MM.1S (cell line): ENCODE measurements at regions not wholly inside any gene's neighbourhood (a gene's known extent, or its start where the extent isn't known, plus 50 kb on each side); places are given as distances from the start of the nearest gene placed in this dataset.

Experiments used
- DNase-seq: peaks from one replicate; pipeline ENCODE4 v3.0.0-alpha.2; 2015
- H2AFZ ChIP-seq: fragments of 300-600 bp; sonication (generic); 2 replicates; pipeline ENCODE4 v1.6.0; 2016; ENCODE audit warnings: antibody characterized with exemption, low read length
- H3F3A ChIP-seq: fragments of 300-600 bp; sonication (generic); 2 replicates; pipeline ENCODE4 v1.6.1; 2016; ENCODE audit warnings: mild to moderate bottlenecking, antibody characterized with exemption, low read length, moderate library complexity, mixed read lengths; ENCODE audit not compliant: insufficient read depth
- H3K27ac ChIP-seq: fragments of 300-600 bp; sonication (generic); 2 replicates; pipeline ENCODE4 v1.5.1; 2016; ENCODE audit warnings: mild to moderate bottlenecking, low read length
- H3K27me3 ChIP-seq: fragments of 300-600 bp; sonication (generic); replicated peaks from 2 replicates; pipeline ENCODE4 v1.6.0; 2016; ENCODE audit warnings: low read length; ENCODE audit not compliant: insufficient read depth
- H3K36me3 ChIP-seq: fragments of 300-600 bp; sonication (generic); replicated peaks from 2 replicates; pipeline ENCODE4 v1.6.1; 2016; ENCODE audit warnings: mild to moderate bottlenecking, low read length, mixed read lengths; ENCODE audit not compliant: insufficient read depth
- H3K4me1 ChIP-seq: fragments of 300-600 bp; sonication (generic); 2 replicates; pipeline ENCODE4 v1.6.1; 2016; ENCODE audit warnings: low read length, mixed read lengths
- H3K4me2 ChIP-seq: fragments of 300-600 bp; sonication (generic); 2 replicates; pipeline ENCODE4 v1.6.0; 2016; ENCODE audit warnings: low read depth, low read length
- H3K4me3 ChIP-seq: fragments of 300-600 bp; sonication (generic); 2 replicates; pipeline ENCODE4 v1.5.1; 2016; ENCODE audit warnings: low read length, mixed read lengths
- H3K79me2 ChIP-seq: fragments of 300-600 bp; sonication (generic); 2 replicates; pipeline ENCODE4 v1.6.1; 2016; ENCODE audit warnings: mixed run types, low read length, mixed read lengths
- H3K9ac ChIP-seq: fragments of 300-600 bp; sonication (generic); 2 replicates; pipeline ENCODE4 v1.6.1; 2016; ENCODE audit warnings: low read length, mixed read lengths
- H3K9me2 ChIP-seq: fragments of 300-600 bp; sonication (generic); replicated peaks from 2 replicates; pipeline ENCODE4 v1.6.1; 2016; ENCODE audit warnings: mild to moderate bottlenecking, low read length, mixed read lengths; ENCODE audit not compliant: insufficient read depth
- H3K9me3 ChIP-seq: fragments of 300-600 bp; sonication (generic); replicated peaks from 2 replicates; pipeline ENCODE4 v1.6.1; 2016; ENCODE audit warnings: mild to moderate bottlenecking, low read length, mixed read lengths; ENCODE audit not compliant: insufficient read depth
- H4K20me1 ChIP-seq: fragments of 300-600 bp; sonication (generic); 2 replicates; pipeline ENCODE4 v1.6.1; 2016; ENCODE audit warnings: mild to moderate bottlenecking, low read length, moderate library complexity, mixed read lengths; ENCODE audit not compliant: insufficient read depth
- EZH2 ChIP-seq: fragments of 300-600 bp; sonication (generic); optimal IDR thresholded peaks from 2 replicates; pipeline ENCODE3; 2017; ENCODE audit warnings: low read depth, mild to moderate bottlenecking, antibody characterized with exemption, low read length, mixed read lengths
- EZH2phosphoT487 ChIP-seq: fragments of 300-600 bp; sonication (generic); IDR thresholded peaks from 2 replicates; pipeline ENCODE4 v1.6.1; 2018; ENCODE audit warnings: antibody characterized with exemption, low read length
- TF ChIP-seq, protein P1 (sequence below): fragments of 300-600 bp; sonication (generic); IDR thresholded peaks from 2 replicates; pipeline ENCODE4 v1.5.1; 2016; ENCODE audit warnings: antibody characterized with exemption, low read length, mixed read lengths

DNA sequence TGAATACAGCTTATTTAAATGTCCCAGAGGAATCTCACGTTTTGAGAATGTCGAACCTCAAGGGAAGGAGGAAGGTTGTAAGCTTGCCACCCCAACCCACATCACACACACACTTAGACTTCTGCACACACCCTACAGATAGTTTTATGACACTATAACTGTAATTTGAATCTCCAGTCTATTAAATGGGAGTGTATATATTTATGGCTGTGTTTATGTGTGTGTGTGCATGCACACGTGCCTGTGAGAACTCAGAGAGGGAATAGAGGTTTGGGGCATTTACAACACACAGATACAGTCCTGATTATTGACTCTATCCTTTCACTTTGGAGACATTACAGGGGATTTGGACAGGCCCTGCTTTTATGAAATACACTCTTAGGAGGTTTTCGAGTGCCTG lies 171.5 kb upstream of the MAF start:
- Histone ChIP-seq H4K20me1 (no peaks in the 10 kb centered on the region), H3K4me2 (no peak overlapping the region), H3F3A (peaks cover 4% of the 10 kb centered on the region; the same call in 1 of the 2 replicates), H3K9me2 (no peaks in the 10 kb centered on the region), H3K9me3 (no peaks in the 10 kb centered on the region), H3K9ac (no peak overlapping the region), H3K27me3 (no peaks in the 10 kb centered on the region), H3K36me3 (no peaks in the 10 kb centered on the region), H2AFZ (no peak overlapping the region), H3K27ac (no peak overlapping the region), H3K4me3 (no peak overlapping the region), H3K4me1 (peaks cover 10% of the 10 kb centered on the region; the same call in 1 of the 2 replicates), H3K79me2 (no peaks in the 10 kb centered on the region)
- DNase-seq, result no peak
- TF ChIP-seq EZH2phosphoT487, result no peak

DNA sequence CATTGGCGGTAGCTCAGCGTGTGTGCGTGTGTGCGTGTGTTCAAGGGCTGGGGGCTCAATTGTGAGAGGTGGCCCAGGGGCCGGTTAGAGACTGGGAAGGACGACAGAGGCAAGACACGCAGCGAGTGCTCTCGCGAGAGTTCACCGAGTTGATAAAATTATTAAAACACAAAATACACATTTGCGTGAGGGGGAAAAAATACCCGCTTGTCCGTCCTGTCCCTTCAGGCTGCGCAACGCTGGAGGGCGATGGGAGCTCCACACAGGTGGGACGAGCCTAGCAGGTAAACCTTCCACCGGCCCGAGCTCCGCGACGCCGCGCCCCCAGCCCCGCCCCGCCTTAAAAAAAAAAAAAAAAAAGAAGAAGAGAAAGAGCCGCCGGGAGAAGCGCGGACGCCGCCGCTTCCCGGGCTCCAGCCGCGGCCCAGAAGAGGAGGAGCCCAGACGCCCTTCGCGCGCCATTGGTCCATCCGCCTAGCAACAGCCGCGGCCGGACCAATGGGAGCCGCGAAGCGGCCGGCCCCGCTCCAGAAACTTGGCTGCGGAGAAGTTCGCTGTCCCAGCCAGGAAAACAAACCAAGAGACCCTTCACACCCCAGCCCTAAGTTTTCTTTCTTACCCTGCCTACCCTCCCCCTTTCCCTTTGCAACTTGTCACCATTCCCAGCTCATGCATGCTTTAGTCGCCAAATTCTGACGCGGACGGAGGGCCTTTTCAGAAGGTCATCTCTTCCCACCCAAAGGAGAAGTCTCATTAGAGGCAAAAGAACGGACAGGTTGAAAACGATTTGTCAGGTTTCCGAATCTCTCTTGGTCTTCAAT lies 169.9 kb upstream of the MAF start:
- Histone ChIP-seq H3K4me3 (peak overlapping the region; percentile 58), H3F3A (peaks cover 4% of the 10 kb centered on the region; the same call in 1 of the 2 replicates), H3K9me2 (no peaks in the 10 kb centered on the region), H4K20me1 (no peaks in the 10 kb centered on the region), H3K9me3 (no peaks in the 10 kb centered on the region), H3K27ac (peak overlapping the region; percentile 62; the same call in 1 of the 2 replicates), H3K79me2 (no peaks in the 10 kb centered on the region), H3K27me3 (no peaks in the 10 kb centered on the region), H3K9ac (peak overlapping the region; percentile 67), H3K4me2 (peak overlapping the region; percentile 68; the same call in 1 of the 2 replicates), H3K4me1 (peaks cover 10% of the 10 kb centered on the region; the same call in 1 of the 2 replicates), H3K36me3 (no peaks in the 10 kb centered on the region), H2AFZ (peak overlapping the region; percentile 58)
- TF ChIP-seq, protein P1, sequence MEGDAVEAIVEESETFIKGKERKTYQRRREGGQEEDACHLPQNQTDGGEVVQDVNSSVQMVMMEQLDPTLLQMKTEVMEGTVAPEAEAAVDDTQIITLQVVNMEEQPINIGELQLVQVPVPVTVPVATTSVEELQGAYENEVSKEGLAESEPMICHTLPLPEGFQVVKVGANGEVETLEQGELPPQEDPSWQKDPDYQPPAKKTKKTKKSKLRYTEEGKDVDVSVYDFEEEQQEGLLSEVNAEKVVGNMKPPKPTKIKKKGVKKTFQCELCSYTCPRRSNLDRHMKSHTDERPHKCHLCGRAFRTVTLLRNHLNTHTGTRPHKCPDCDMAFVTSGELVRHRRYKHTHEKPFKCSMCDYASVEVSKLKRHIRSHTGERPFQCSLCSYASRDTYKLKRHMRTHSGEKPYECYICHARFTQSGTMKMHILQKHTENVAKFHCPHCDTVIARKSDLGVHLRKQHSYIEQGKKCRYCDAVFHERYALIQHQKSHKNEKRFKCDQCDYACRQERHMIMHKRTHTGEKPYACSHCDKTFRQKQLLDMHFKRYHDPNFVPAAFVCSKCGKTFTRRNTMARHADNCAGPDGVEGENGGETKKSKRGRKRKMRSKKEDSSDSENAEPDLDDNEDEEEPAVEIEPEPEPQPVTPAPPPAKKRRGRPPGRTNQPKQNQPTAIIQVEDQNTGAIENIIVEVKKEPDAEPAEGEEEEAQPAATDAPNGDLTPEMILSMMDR, result 0 out of 2 replicates have a peak, but pooled peaks have one; percentile 3
- TF ChIP-seq EZH2phosphoT487, result no peak
- peak; percentile 81 for DNase-seq

DNA sequence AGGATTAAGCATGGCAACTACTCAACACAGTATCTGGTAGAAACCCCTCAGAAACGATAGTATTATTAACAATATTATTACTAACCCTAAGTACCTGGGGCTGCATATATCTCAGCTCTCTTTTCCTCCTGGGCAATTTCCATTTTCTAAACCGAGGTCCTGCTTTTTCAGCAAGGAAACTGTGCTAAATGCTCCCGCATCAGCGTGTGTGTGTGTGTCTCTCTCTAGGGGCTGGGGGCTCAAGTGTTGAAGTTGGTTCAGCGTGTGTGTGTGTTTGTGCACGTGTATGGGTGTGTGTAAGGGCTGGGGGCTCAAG lies 169.3 kb upstream of the MAF start:
- Histone ChIP-seq H3K79me2 (no peaks in the 10 kb centered on the region), H3K4me3 (peak overlapping the region; percentile 58), H3K9ac (peak overlapping the region; percentile 67), H3K4me1 (peaks cover 10% of the 10 kb centered on the region; the same call in 1 of the 2 replicates), H3K9me2 (no peaks in the 10 kb centered on the region), H3K27ac (peak overlapping the region; percentile 62; the same call in 1 of the 2 replicates), H3K4me2 (peak overlapping the region; percentile 68), H3K27me3 (no peaks in the 10 kb centered on the region), H3K9me3 (no peaks in the 10 kb centered on the region), H3F3A (peaks cover 4% of the 10 kb centered on the region; the same call in 1 of the 2 replicates), H4K20me1 (no peaks in the 10 kb centered on the region), H3K36me3 (no peaks in the 10 kb centered on the region), H2AFZ (peak overlapping the region; percentile 42; the same call in 1 of the 2 replicates)
- no peak for DNase-seq
- TF ChIP-seq, protein P1, result no peak
- TF ChIP-seq EZH2phosphoT487 (no peak), EZH2 (no peak)
